OCI-LY7 (cell line): ENCODE measurements at regions not wholly inside any gene's neighbourhood (a gene's known extent, or its start where the extent isn't known, plus 50 kb on each side); places are given as distances from the start of the nearest gene placed in this dataset.

ENCODE experiments used
- EZH2phosphoT487 ChIP-seq: fragments of 200-600 bp; sonication (generic); IDR thresholded peaks from 2 replicates; pipeline ENCODE4 v1.6.1; 2018; ENCODE audit warnings: low read depth, borderline replicate concordance, mild to moderate bottlenecking, mixed run types, antibody characterized with exemption, low read length, moderate library complexity, mixed read lengths
- TF ChIP-seq, protein P1 (sequence below): fragments of 200-600 bp; sonication (generic); conservative IDR thresholded peaks from 2 replicates; pipeline ENCODE4 v1.5.1; 2014; ENCODE audit warnings: mild to moderate bottlenecking, antibody characterized with exemption, low read length, moderate library complexity, mixed read lengths

- TF ChIP-seq, protein P1, sequence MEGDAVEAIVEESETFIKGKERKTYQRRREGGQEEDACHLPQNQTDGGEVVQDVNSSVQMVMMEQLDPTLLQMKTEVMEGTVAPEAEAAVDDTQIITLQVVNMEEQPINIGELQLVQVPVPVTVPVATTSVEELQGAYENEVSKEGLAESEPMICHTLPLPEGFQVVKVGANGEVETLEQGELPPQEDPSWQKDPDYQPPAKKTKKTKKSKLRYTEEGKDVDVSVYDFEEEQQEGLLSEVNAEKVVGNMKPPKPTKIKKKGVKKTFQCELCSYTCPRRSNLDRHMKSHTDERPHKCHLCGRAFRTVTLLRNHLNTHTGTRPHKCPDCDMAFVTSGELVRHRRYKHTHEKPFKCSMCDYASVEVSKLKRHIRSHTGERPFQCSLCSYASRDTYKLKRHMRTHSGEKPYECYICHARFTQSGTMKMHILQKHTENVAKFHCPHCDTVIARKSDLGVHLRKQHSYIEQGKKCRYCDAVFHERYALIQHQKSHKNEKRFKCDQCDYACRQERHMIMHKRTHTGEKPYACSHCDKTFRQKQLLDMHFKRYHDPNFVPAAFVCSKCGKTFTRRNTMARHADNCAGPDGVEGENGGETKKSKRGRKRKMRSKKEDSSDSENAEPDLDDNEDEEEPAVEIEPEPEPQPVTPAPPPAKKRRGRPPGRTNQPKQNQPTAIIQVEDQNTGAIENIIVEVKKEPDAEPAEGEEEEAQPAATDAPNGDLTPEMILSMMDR = no peak
- no peak for TF ChIP-seq EZH2phosphoT487
These were observed 151.5 kb upstream of the TCF4 start for GRCh38 chr18:55739488-55739887.
